Neutrophil (primary cell): ENCODE measurements at regions not wholly inside any gene's neighbourhood (a gene's known extent, or its start where the extent isn't known, plus 50 kb on each side); places are given as distances from the start of the nearest gene placed in this dataset.
"Not testable (repeated sequence)": the region's sequence is repeated elsewhere in the genome, so short reads cannot be mapped to it uniquely, and the experiment has no call there.

ENCODE experiments used
- H3K27ac ChIP-seq: fragments of 200-600 bp; sonication (generic); 2 replicates; pipeline ENCODE4 v1.5.1; 2016; ENCODE audit warnings: mild to moderate bottlenecking, moderate library complexity
- H3K27me3 ChIP-seq: fragments of 200-600 bp; sonication (generic); 2 replicates; pipeline ENCODE4 v1.6.0; 2016; ENCODE audit warnings: mild to moderate bottlenecking
- H3K36me3 ChIP-seq: fragments of 200-600 bp; sonication (generic); 2 replicates; pipeline ENCODE4 v1.5.1; 2017
- H3K4me1 ChIP-seq, 2 experiments: fragments of 200-600 bp in 1 of 2; sonication (generic) in 1 of 2; 1 replicate in 1 of 2; 2 replicates in 1 of 2; pipeline versions ENCODE4 v1.5.1 to v1.6.1; 2013 to 2016; ENCODE audit warnings: low read depth in 1 of 2, low read length in 1 of 2, mild to moderate bottlenecking in 1 of 2, moderate library complexity in 1 of 2; ENCODE audit not compliant: control insufficient read depth in 1 of 2, insufficient read depth in 1 of 2
- H3K4me3 ChIP-seq, 2 experiments: fragments of 200-600 bp in 1 of 2; sonication (generic) in 1 of 2; 1 replicate in 1 of 2; 2 replicates in 1 of 2; pipeline ENCODE4 v1.5.1; 2013 to 2016; ENCODE audit warnings: low read depth in 1 of 2, low read length in 1 of 2, mild to moderate bottlenecking in 1 of 2, moderate library complexity in 1 of 2
- H3K9me3 ChIP-seq: fragments of 200-600 bp; sonication (generic); 2 replicates; pipeline ENCODE4 v1.5.1; 2016
- TF ChIP-seq, protein P1 (sequence below): fragments of 200-600 bp; sonication (generic); IDR thresholded peaks from 2 replicates; pipeline ENCODE4 v1.5.1; 2016; ENCODE audit warnings: antibody characterized with exemption

GRCh38 chr1:67917006-67917405 lies 83.7 kb upstream of the GNG12 start:
- Histone ChIP-seq H3K27me3 (no peaks in the 10 kb centered on the region), H3K27ac (no peak overlapping the region), H3K4me1 (no peaks in the 10 kb centered on the region), H3K36me3 (no peaks in the 10 kb centered on the region), H3K4me3 (no peak overlapping the region), H3K9me3 (no peaks in the 10 kb centered on the region)
- TF ChIP-seq, protein P1, sequence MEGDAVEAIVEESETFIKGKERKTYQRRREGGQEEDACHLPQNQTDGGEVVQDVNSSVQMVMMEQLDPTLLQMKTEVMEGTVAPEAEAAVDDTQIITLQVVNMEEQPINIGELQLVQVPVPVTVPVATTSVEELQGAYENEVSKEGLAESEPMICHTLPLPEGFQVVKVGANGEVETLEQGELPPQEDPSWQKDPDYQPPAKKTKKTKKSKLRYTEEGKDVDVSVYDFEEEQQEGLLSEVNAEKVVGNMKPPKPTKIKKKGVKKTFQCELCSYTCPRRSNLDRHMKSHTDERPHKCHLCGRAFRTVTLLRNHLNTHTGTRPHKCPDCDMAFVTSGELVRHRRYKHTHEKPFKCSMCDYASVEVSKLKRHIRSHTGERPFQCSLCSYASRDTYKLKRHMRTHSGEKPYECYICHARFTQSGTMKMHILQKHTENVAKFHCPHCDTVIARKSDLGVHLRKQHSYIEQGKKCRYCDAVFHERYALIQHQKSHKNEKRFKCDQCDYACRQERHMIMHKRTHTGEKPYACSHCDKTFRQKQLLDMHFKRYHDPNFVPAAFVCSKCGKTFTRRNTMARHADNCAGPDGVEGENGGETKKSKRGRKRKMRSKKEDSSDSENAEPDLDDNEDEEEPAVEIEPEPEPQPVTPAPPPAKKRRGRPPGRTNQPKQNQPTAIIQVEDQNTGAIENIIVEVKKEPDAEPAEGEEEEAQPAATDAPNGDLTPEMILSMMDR: no peak

- no peaks in the 10 kb centered on the region for H3K27me3 ChIP-seq
- TF ChIP-seq, protein P1: no peak
- H3K4me1 ChIP-seq: no peaks in the 10 kb centered on the region
- no peaks in the 10 kb centered on the region for H3K9me3 ChIP-seq
- no peak overlapping the region for H3K4me3 ChIP-seq
- no peak overlapping the region for H3K27ac ChIP-seq
- H3K36me3 ChIP-seq: no peaks in the 10 kb centered on the region
These were observed 83.0 kb upstream of the GNG12 start for GRCh38 chr1:67916140-67916886.

GRCh38 chr1:67909776-67910175 lies 76.5 kb upstream of the GNG12 start:
- TF ChIP-seq, protein P1: no peak
- Histone ChIP-seq H3K36me3 (no peaks in the 10 kb centered on the region), H3K27ac (no peak overlapping the region), H3K4me3 (no peak overlapping the region), H3K4me1 (no peaks in the 10 kb centered on the region), H3K27me3 (no peaks in the 10 kb centered on the region), H3K9me3 (no peaks in the 10 kb centered on the region)

- Histone ChIP-seq H3K4me1 (no peaks in the 10 kb centered on the region), H3K27me3 (no peaks in the 10 kb centered on the region), H3K9me3 (no peaks in the 10 kb centered on the region), H3K4me3 (no peak overlapping the region), H3K27ac (no peak overlapping the region), H3K36me3 (no peaks in the 10 kb centered on the region)
- TF ChIP-seq, protein P1: no peak
These were observed 75.1 kb upstream of the GNG12 start for GRCh38 chr1:67908250-67908936.

GRCh38 chr1:67907467-67907866 lies 74.2 kb upstream of the GNG12 start:
- not testable (repeated sequence) for H3K36me3 ChIP-seq, H3K27ac ChIP-seq, H3K4me3 ChIP-seq, H3K9me3 ChIP-seq, H3K27me3 ChIP-seq, H3K4me1 ChIP-seq

GRCh38 chr1:67906015-67906414 lies 72.7 kb upstream of the GNG12 start:
- H3K36me3 ChIP-seq, H3K4me1 ChIP-seq, H3K4me3 ChIP-seq, H3K9me3 ChIP-seq, H3K27ac ChIP-seq, H3K27me3 ChIP-seq: not testable (repeated sequence)

DNA sequence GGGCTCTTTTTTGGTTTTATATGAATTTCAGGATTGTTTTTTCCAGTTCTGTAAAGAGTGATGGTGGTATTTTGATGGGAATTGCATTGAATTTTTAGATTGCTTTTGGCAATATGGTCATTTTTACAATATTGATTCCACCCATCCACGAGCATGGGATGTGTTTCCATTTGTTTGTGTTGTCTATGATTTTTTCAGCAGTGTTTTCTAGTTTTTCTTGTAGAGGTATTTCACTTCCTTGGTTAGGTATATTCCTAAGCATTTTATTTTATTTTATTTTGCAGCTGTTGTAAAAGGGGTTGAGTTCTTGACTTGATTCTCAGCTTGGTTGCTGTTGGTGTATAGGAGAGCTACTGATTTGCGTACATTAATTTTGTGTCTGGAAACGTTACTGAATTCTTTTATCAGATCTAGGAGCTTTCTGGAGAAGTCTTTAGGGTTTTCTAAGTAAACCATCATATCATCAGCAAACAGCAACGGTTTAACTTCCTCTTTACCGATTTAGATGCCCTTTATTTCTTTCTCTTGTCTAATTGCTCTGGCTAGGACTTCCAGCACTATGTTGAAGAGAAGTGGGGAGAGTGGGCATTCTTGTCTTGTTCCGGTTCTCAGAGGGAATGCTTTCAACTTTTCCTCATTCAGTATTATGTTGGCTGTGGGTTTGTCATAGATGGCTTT lies 69.4 kb upstream of the GNG12 start:
- H3K4me3 ChIP-seq, H3K36me3 ChIP-seq, H3K9me3 ChIP-seq, H3K27ac ChIP-seq, H3K4me1 ChIP-seq, H3K27me3 ChIP-seq: not testable (repeated sequence)
